DND-41 (cell line): ENCODE measurements at regions not wholly inside any gene's neighbourhood (a gene's known extent, or its start where the extent isn't known, plus 50 kb on each side); places are given as distances from the start of the nearest gene placed in this dataset.

Experiments
- ATAC-seq: fragments of 200-7000 bp; cut with Tn5 transposase; 3 replicates; pipeline ENCODE4 v1.9.1; 2021; ENCODE audit warnings: low read depth; ENCODE audit not compliant: insufficient read depth
- DNase-seq: peaks from one replicate; pipeline ENCODE4 v3.0.0-alpha.2; 2020
- H2AFZ ChIP-seq: 2 replicates; pipeline ENCODE4 v1.6.0; 2012; ENCODE audit warnings: low read depth, low read length
- H3K27ac ChIP-seq: 2 replicates; pipeline ENCODE4 v1.5.1; 2012; ENCODE audit warnings: low read length, inconsistent platforms
- H3K27me3 ChIP-seq: fragments of 200-600 bp; sonication (generic); 2 replicates; pipeline ENCODE4 v1.6.0; 2012; ENCODE audit warnings: low read length, mild to moderate bottlenecking, inconsistent platforms; ENCODE audit not compliant: insufficient read depth, poor library complexity
- H3K36me3 ChIP-seq: 2 replicates; pipeline ENCODE4 v1.5.1; 2012; ENCODE audit warnings: low read length, inconsistent platforms; ENCODE audit not compliant: insufficient read depth
- H3K4me1 ChIP-seq: 2 replicates; pipeline ENCODE4 v1.5.1; 2012; ENCODE audit warnings: mild to moderate bottlenecking, low read length; ENCODE audit not compliant: insufficient read depth
- H3K4me2 ChIP-seq: 2 replicates; pipeline ENCODE4 v1.6.0; 2012; ENCODE audit warnings: mild to moderate bottlenecking, moderate library complexity, low read length, inconsistent platforms; ENCODE audit not compliant: insufficient read depth
- H3K4me3 ChIP-seq, 2 experiments: fragments of 200-600 bp in 1 of 2; shearing (Covaris generic) in 1 of 2; 2 replicates each; pipeline ENCODE4 v1.5.1; 2012 to 2016; ENCODE audit warnings: inconsistent platforms in 2 of 2, low read length in 2 of 2, mild to moderate bottlenecking in 2 of 2, low read depth in 1 of 2, moderate library complexity in 1 of 2
- H3K79me2 ChIP-seq: 2 replicates; pipeline ENCODE4 v1.6.0; 2012; ENCODE audit warnings: low read length, inconsistent platforms; ENCODE audit not compliant: insufficient read depth
- H3K9ac ChIP-seq: 2 replicates; pipeline ENCODE4 v1.6.0; 2012; ENCODE audit warnings: low read depth, mild to moderate bottlenecking, inconsistent platforms, low read length, moderate library complexity
- H3K9me3 ChIP-seq: 2 replicates; pipeline ENCODE4 v1.5.1; 2012; ENCODE audit warnings: low read length, moderate library complexity, mild to moderate bottlenecking, inconsistent platforms; ENCODE audit not compliant: insufficient read depth, severe bottlenecking
- H4K20me1 ChIP-seq: 2 replicates; pipeline ENCODE4 v1.6.0; 2012; ENCODE audit warnings: low read length; ENCODE audit not compliant: insufficient read depth
- CTCF ChIP-seq: IDR thresholded peaks from 2 replicates; pipeline ENCODE4 v1.5.1; 2012; ENCODE audit warnings: borderline replicate concordance, low read length, moderate library complexity, mild to moderate bottlenecking; ENCODE audit not compliant: poor library complexity, severe bottlenecking; ENCODE audit errors: extremely low read depth
- EZH2 ChIP-seq: IDR thresholded peaks from 3 replicates; pipeline ENCODE4 v1.6.1; 2012; ENCODE audit warnings: borderline replicate concordance, low read depth, mild to moderate bottlenecking, moderate library complexity, low read length, inconsistent platforms; ENCODE audit not compliant: severe bottlenecking

GRCh38 chr10:90042075-90042474, 340.7 kb downstream of the KIF20B start:
- H3K27ac ChIP-seq = no peak overlapping the region
- peaks cover under 1% of the 10 kb centered on the region for H3K27me3 ChIP-seq
- ATAC-seq = no peak
- TF ChIP-seq CTCF (no peak), EZH2 (no peak)
- H3K4me3 ChIP-seq = no peak overlapping the region
- no peaks in the 10 kb centered on the region for H3K4me1 ChIP-seq
- no peaks in the 10 kb centered on the region for H4K20me1 ChIP-seq
- H3K79me2 ChIP-seq = no peaks in the 10 kb centered on the region
- H2AFZ ChIP-seq = no peak overlapping the region
- H3K9me3 ChIP-seq = no peaks in the 10 kb centered on the region
- no peak overlapping the region for H3K4me2 ChIP-seq
- no peaks in the 10 kb centered on the region for H3K36me3 ChIP-seq
- no peak for DNase-seq
- H3K9ac ChIP-seq = no peak overlapping the region

GRCh38 chr10:90047243-90047729, 345.9 kb downstream of the KIF20B start:
- Histone ChIP-seq H3K4me2 (no peak overlapping the region), H3K4me1 (no peaks in the 10 kb centered on the region), H3K79me2 (no peaks in the 10 kb centered on the region), H3K36me3 (no peaks in the 10 kb centered on the region), H3K4me3 (no peak overlapping the region), H4K20me1 (no peaks in the 10 kb centered on the region), H2AFZ (no peak overlapping the region), H3K27me3 (peaks cover 4% of the 10 kb centered on the region), H3K27ac (no peak overlapping the region), H3K9me3 (no peaks in the 10 kb centered on the region), H3K9ac (no peak overlapping the region)
- DNase-seq = no peak
- no peak for ATAC-seq
- TF ChIP-seq CTCF = no peak
- TF ChIP-seq EZH2 = no peak

GRCh38 chr10:90051053-90051452, 349.7 kb downstream of the KIF20B start:
- DNase-seq (no peak), ATAC-seq (no peak)
- Histone ChIP-seq H3K36me3 (no peaks in the 10 kb centered on the region), H3K4me3 (no peak overlapping the region), H3K9ac (no peak overlapping the region), H3K9me3 (no peaks in the 10 kb centered on the region), H3K4me2 (no peak overlapping the region), H4K20me1 (no peaks in the 10 kb centered on the region), H3K27ac (no peak overlapping the region), H3K4me1 (no peaks in the 10 kb centered on the region), H3K79me2 (no peaks in the 10 kb centered on the region), H2AFZ (no peak overlapping the region), H3K27me3 (peaks cover 7% of the 10 kb centered on the region)
- TF ChIP-seq EZH2 (no peak), CTCF (no peak)

- ATAC-seq (no peak), DNase-seq (no peak)
- no peak overlapping the region for H3K4me2 ChIP-seq
- H3K27ac ChIP-seq = no peak overlapping the region
- H4K20me1 ChIP-seq = no peaks in the 10 kb centered on the region
- H3K4me1 ChIP-seq = no peaks in the 10 kb centered on the region
- no peaks in the 10 kb centered on the region for H3K36me3 ChIP-seq
- H3K9ac ChIP-seq = no peak overlapping the region
- H3K9me3 ChIP-seq = no peaks in the 10 kb centered on the region
- TF ChIP-seq CTCF = no peak
- TF ChIP-seq EZH2 = no peak
- no peaks in the 10 kb centered on the region for H3K79me2 ChIP-seq
- peaks cover 7% of the 10 kb centered on the region for H3K27me3 ChIP-seq
- no peak overlapping the region for H2AFZ ChIP-seq
- no peak overlapping the region for H3K4me3 ChIP-seq
Measured at GRCh38 chr10:90051474-90051873, 350.1 kb downstream of the KIF20B start.
